CD1c-positive myeloid dendritic cell (primary cell): ENCODE measurements at regions not wholly inside any gene's neighbourhood (a gene's known extent, or its start where the extent isn't known, plus 50 kb on each side); places are given as distances from the start of the nearest gene placed in this dataset.

ENCODE experiments used
- DNase-seq: peaks from one replicate; pipeline ENCODE4 v3.0.0-alpha.2; 2016; ENCODE audit errors: extremely low spot score

- DNase-seq, result no peak
These were observed 142.3 kb upstream of the CPNE8 start for GRCh38 chr12:39047539-39048262.

- DNase-seq, result no peak
These were observed 139.4 kb upstream of the CPNE8 start for GRCh38 chr12:39044754-39045153.

- no peak for DNase-seq
These were observed 138.0 kb upstream of the CPNE8 start for GRCh38 chr12:39043424-39043822.

DNA sequence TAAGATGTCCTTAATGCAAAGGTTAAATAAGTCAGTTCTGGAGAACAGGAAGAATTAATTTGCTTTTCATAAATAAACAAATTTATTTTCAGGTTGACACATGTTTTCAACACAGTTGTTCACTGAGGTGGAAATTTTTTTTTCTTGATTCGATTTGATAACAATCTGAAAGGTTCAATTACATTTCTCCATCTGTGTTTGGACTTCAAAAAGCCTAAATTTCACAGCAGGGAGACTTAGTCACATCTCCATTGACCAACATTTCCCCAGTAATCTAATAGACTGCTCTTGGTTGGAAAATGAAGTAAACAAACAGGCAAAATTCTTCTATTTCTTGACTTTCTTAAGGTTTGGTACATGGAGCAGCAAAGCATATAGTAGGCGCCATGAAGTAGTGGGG, 134.9 kb upstream of the CPNE8 start:
- no peak for DNase-seq

DNA sequence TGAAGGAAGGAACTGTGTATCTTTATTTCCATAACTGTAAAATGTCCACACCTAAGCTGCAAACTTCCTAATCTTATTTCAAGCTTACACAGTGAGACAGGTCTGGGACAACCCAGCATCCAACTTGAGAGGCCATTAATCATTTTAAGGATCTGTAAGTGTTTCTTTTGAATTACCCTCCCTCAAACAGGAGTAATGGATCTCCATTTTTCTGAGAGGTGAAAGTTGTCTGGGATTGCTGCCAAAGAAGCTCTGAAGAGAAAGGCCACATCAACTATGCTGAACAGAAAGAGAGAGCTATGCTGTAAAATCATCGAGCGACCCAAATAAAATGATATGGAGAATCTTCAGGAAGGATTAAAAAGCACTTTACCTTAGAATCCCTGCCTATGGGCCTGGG, 131.7 kb upstream of the CPNE8 start:
- no peak for DNase-seq

DNA sequence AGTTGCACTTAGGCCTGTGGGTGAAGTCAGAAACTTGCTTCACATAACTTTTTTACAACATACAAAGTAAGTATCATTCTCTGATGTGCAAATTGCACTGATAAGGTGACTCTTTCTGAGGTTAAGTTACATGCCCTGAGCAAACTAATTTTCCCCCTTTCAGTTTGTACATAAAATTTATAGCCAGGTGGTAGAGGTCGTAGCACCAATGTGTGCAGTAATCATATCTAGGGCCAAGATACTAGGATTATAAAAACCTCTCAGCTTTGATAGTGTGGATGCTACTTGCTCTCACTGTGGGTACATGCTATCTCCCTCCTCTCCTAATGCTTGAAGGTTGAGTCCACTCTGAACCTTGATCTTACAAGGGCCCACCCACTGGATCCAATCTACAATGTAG, 130.7 kb upstream of the CPNE8 start:
- DNase-seq, result no peak

DNA sequence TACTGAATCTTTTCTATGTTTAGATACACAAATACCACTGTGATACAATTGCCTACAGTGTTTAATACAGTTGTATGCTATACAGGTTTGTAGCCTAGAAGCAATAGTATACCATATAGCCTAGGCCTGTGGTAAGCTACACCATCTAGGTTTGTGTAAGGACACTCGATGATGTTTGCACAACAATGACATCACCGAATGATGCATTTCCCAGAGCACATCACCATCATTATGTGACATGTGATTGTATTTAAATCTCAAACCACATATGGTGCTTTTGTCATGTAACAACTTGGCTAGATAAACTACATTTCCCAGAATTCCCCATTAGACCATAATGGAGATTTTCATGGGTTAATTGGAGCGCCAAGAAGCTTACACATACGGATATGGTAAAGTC, 128.4 kb upstream of the CPNE8 start:
- no peak for DNase-seq

- no peak for DNase-seq
These were observed 127.1 kb upstream of the CPNE8 start for GRCh38 chr12:39032448-39032847.

GRCh38 chr12:39032034-39032433, 126.6 kb upstream of the CPNE8 start:
- no peak for DNase-seq

GRCh38 chr12:39028382-39028781, 123.0 kb upstream of the CPNE8 start:
- DNase-seq, result no peak

DNA sequence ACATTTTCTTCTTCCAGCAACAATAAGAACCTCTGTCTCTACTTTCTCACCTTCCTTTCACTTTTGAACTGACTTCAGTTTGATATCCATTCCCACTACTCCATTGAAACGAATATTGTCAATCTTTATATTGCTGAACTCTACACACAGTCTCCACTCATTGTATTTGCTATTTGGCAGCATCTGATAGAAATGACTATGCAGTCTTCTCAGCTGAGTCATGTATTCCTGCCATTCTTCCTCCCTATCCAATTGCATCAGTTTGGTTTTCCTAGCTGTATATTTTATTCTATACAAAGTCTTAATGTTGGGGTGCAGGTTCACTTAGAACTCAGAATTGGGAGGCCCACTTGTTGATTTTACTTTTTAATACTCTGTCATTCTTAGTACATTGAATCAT, 107.5 kb upstream of the CPNE8 start:
- DNase-seq, result no peak

DNA sequence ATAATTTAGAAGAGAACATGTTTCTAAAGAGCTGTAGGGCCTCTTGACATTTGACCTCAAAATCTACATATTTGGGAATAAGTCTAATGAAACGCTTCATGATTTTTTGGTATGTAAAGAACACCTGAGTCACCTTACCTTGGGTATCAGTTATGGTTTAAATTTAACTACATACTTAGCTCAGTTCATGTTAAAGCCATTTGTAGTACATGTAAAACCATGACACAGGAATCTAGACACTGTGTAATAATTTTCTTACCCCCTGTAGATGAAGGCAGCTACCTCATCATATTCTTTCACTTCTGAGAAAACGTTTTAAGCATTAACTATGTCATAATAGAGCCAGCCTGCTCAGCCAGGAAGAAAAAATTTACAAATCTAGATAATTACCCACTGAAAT, 105.8 kb upstream of the CPNE8 start:
- DNase-seq, result no peak

DNA sequence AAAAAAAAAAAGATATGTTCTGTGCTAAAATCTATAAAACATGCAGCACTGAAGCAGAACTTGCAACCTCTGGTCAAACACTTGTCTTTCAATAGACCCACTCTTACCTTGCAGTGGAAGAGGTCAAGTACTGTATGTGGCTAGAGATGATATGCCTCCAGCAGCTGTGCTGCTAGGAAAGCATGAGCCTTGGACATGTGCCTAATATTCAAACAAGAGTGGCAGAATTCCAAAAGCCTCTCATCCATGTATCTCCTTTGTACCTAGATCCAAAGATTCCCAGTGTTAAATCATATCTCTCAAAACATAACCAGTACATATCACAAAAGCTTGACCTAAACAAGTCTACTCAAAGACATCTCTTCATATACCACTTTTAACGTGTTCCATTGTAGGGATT, 105.0 kb upstream of the CPNE8 start:
- DNase-seq, result no peak

DNA sequence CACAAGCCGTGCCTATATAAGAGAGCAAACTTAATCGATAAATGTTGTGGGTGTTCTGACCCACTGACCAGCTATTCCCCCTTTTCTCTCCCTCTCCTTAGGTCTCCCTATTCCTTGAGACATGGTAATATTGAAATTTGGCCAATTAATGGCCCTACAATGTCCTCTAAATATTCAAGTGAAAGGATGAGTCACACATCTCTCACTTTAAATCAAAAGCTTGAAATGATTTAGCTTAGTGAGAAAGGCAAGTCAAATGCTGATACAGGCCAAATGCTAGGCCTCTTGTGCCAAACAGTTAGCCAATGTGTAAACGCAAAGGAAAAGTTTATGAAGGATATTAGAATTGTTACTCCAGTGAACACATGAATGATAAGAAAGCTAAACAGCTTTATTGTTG, 102.2 kb upstream of the CPNE8 start:
- no peak for DNase-seq

DNA sequence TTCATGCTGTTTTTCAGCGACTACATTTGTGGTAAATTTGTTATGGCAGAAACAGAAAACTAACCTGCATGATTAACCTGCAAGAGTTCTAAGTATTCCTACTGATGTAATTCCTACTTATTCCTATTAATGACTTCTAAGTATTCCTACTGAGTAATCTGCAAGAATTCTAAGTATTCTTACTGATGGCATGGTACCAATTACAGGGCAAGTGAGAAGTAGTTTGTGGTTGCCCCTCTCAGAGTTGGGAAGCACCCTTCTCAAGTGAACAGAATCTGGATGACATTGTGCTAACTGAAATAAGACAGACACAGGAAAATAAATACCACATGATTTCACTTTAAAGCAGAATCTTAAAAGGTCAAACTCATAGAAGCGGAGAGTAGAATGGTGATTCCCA, 100.9 kb upstream of the CPNE8 start:
- DNase-seq, result no peak

DNA sequence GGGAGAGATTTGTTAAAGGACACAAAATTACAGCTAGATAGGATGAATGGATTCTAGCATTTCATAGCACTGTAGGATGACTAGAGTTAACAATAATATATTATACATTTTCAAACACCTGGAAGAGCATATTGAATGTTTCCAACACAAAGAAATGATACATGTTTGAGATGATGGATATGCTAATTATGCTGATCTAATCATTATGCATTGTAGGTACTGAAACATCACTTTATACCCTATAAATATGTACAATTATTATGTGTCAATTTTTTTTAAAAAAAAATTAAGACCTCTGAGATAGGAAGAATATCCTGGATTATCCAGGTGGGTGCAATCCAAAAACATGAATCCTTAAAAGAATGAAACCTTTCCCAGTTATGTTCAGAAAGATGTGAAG, 100.3 kb upstream of the CPNE8 start:
- DNase-seq, result no peak

DNA sequence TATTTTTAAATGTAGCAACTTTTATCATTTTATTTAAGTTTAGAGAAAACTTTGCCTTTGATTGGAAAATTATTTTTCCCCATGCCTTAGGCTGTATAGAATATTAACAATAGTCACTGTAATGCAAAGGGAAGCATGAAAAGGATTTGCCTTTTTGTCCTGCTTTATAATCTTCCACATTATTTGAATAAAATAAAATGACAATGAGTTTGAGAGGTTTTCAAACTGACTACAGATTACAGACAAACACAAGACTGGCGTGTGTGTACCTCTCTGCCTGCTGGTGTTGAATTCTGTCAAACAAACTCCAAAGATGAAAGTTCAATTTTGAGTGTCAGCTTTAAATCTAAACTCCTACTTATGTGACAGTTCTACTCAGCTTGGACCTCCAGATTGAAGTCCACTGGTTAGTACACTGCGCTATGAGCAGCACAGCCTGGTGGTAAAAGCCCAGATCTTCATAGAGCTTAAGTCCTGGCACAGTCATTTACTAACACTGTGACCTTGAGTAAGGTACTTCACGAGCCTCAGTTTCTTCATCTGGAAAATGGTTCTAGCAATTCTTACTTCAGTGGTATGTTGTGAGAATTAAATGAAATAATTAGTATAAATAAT, 98.3 kb upstream of the CPNE8 start:
- no peak for DNase-seq

DNA sequence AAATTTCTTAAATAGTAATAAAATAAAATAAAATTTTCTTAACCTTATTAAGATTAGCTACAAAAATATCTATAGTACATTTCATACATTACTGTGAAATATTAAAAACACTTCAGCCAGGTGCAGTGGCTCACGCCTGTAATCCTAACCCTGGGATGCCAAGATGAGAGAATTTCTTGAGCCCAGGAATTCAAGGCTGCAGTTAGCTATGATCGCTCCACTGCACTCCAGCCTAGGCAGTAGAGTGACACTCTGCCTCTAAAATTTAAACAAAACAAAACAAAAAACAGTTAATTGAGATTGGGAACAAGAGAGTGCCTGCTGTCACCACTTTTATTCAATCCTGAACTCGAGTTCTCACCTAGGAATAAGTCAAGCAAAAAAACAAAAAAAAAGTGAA, 95.0 kb upstream of the CPNE8 start:
- DNase-seq, result no peak

DNA sequence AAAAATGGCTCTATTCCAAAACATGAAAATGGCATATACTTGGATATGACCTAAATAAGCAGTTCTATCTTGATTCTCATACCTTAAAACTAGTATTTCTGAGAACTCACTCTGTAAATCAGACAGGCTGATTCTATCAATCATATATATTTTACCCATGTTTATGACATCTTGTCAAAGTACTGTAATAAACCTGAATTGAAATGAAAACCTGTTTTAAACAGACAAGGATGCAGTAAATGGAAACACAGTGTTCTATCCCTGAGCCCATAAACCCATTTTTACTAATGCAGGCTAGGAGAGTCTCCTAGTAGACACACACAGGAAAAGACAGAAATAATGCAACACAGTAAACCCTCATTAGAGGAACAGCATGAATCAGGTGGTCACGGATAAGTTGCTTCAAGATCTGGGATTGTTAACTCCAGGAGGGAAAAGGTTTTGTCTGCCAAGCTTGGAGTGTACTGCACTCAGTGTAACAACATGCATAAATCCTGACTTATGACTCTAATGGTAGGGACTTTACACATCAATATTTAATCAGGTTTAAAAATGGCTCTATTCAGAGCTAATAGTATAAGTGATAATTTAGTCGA, 93.6 kb upstream of the CPNE8 start:
- DNase-seq, result no peak

DNA sequence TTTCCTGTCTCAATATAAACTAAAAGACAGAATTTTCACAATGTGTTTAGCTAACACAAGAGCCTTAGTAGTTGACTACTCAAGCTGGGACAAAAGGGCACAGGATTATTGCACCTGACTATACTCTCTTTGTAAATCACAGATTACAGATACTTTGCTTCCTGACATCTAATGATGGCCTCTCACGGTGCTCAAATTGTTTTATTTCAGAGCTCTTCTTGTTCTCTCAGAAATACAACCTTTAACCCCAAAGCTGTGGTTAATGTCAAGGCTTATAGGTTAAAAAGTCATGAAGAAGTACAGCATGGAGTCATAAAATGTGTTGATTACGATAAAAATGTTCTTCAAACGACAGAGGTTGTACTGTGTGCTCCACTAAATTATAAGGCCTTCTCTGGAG, 89.9 kb upstream of the CPNE8 start:
- no peak for DNase-seq

GRCh38 chr12:38985961-38986360, 80.6 kb upstream of the CPNE8 start:
- DNase-seq, result no peak

DNA sequence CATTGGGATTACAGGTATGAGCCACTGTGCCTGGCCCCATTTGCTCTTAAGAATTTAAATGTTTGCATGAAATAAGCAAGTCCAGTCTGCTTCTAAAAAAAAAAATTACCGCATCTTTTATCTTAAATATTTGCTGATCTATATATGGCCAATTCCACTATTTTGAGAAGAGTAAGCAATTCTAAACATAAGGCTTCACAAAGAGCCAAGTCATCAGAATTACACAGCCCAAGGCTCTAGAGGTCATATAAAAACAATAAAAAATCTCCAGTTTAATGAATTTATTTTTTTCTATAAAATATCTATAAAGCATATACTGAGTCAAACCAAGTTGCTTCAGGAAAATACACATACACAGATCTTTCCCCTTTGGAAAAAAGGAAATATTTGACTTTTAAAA, 79.0 kb upstream of the CPNE8 start:
- no peak for DNase-seq

GRCh38 chr12:38983117-38983571, 77.8 kb upstream of the CPNE8 start:
- DNase-seq, result no peak
